ENCODE measurements at regions not wholly inside any gene's neighbourhood (a gene's known extent, or its start where the extent isn't known, plus 50 kb on each side); places are given as distances from the start of the nearest gene placed in this dataset.

GRCh38 chr14:100469632-100470522 lies 117.3 kb downstream of the BEGAIN start:
- TF ChIP-seq CTCF (conservative IDR thresholded peaks at IDR 0.05 in 1 of 2, IDR thresholded peaks at IDR 0.05 in 1 of 2; ENCODE audit: low read depth in 1 of 2, low read length in 2 of 2): no peak
- no peak for TF ChIP-seq EZH2 (IDR thresholded peaks at IDR 0.05; ENCODE audit: low read length, missing control alignments)

Measured in fibroblast of lung (primary cell).